Vagina (tissue), 2 donors: ENCODE measurements at regions not wholly inside any gene's neighbourhood (a gene's known extent, or its start where the extent isn't known, plus 50 kb on each side); places are given as distances from the start of the nearest gene placed in this dataset.

Source experiments
- DNase-seq, 2 donors: peaks; one replicate each; pipeline ENCODE4 v3.0.0-alpha.2; 2017; ENCODE audit errors: extremely low spot score in 2 of 2
- H3K27ac ChIP-seq: fragments of 200-600 bp; sonication (generic); one replicate; pipeline ENCODE4 v1.5.1; 2019
- H3K27me3 ChIP-seq: fragments of 200-600 bp; sonication (generic); one replicate; pipeline ENCODE4 v1.5.1; 2019
- H3K36me3 ChIP-seq, 2 donors: fragments of 200-600 bp; sonication (generic); one replicate each; pipeline ENCODE4 v1.5.1; 2017 to 2019
- H3K4me1 ChIP-seq: fragments of 200-600 bp; sonication (generic); one replicate; pipeline ENCODE4 v1.5.1; 2019
- H3K4me3 ChIP-seq, 2 donors: fragments of 200-600 bp; sonication (generic); 1 replicate in 1 of 2; 2 replicates in 1 of 2; pipeline ENCODE4 v1.5.1; 2016 to 2019
- H3K9me3 ChIP-seq: fragments of 200-600 bp; sonication (generic); one replicate; pipeline ENCODE4 v1.5.1; 2019
- POLR2A ChIP-seq, 2 donors: fragments of 450-650 bp; IDR thresholded peaks; one replicate each; pipeline ENCODE4 v1.6.1; 2017; ENCODE audit warnings: antibody characterized with exemption in 2 of 2, mild to moderate bottlenecking in 2 of 2, moderate library complexity in 2 of 2
- POLR2AphosphoS5 ChIP-seq, 2 donors: sonication (generic); formaldehyde crosslinking; IDR thresholded peaks; one replicate each; pipeline ENCODE4 v1.9.0; 2017; ENCODE audit warnings: antibody characterized with exemption in 2 of 2, mild to moderate bottlenecking in 2 of 2, low read depth in 1 of 2; ENCODE audit not compliant: insufficient read depth in 1 of 2
- intact Hi-C: fragments of 100-400 bp; cut with DNase I; formaldehyde crosslinking; loops from one replicate; pipeline ENCODE4 v1.15.1; 2023
- TF ChIP-seq, protein P1 (sequence below), 3 experiments: fragments of 450-650 bp in 2 of 3; fragments of 200-600 bp in 1 of 3; sonication (generic) in 1 of 3; IDR thresholded peaks; one replicate each; pipeline ENCODE4 v1.5.1; 2017 to 2019; ENCODE audit warnings: antibody characterized with exemption in 3 of 3, mild to moderate bottlenecking in 2 of 3, moderate library complexity in 2 of 3

DNA sequence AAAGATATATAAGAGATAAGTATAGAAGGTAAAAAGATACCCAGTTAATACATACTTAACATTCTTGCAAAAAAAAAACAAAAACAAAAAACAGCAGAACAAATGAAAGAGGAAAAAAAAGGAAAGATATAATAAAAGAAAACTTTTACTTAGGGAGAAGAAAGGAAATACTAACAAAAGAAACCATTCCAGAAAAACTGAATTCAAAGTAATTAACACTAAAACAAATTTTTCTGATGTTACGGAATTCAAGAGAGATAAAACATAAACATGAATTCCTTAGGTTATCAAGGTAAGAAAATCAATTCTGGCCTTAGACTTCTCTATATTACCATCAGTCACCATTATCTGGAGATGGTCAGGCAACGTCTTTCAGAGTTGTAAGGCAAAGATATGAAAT lies 261.8 kb downstream of the ZEB2 start:
- no peaks in the 10 kb centered on the region for H3K4me1 ChIP-seq
- H3K9me3 ChIP-seq, result peaks cover 4% of the 10 kb centered on the region
- H3K27me3 ChIP-seq, result no peaks in the 10 kb centered on the region
- no peak for DNase-seq
- intact Hi-C loops, result no loop called here
- TF ChIP-seq POLR2AphosphoS5 (IDR thresholded peaks at IDR 0.05; ENCODE audit: insufficient read depth in 1 of 2, low read depth in 1 of 2) (no peak), POLR2A (IDR thresholded peaks at IDR 0.05) (no peak)
- TF ChIP-seq, protein P1, sequence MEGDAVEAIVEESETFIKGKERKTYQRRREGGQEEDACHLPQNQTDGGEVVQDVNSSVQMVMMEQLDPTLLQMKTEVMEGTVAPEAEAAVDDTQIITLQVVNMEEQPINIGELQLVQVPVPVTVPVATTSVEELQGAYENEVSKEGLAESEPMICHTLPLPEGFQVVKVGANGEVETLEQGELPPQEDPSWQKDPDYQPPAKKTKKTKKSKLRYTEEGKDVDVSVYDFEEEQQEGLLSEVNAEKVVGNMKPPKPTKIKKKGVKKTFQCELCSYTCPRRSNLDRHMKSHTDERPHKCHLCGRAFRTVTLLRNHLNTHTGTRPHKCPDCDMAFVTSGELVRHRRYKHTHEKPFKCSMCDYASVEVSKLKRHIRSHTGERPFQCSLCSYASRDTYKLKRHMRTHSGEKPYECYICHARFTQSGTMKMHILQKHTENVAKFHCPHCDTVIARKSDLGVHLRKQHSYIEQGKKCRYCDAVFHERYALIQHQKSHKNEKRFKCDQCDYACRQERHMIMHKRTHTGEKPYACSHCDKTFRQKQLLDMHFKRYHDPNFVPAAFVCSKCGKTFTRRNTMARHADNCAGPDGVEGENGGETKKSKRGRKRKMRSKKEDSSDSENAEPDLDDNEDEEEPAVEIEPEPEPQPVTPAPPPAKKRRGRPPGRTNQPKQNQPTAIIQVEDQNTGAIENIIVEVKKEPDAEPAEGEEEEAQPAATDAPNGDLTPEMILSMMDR (IDR thresholded peaks at IDR 0.05), result no peak
- H3K4me3 ChIP-seq, result no peak overlapping the region
- no peak overlapping the region for H3K27ac ChIP-seq
- no peaks in the 10 kb centered on the region for H3K36me3 ChIP-seq

GRCh38 chr2:144256996-144257707 lies 262.8 kb downstream of the ZEB2 start:
- peaks cover 4% of the 10 kb centered on the region for H3K9me3 ChIP-seq
- intact Hi-C loops, result no loop called here
- DNase-seq, result no peak

GRCh38 chr2:144254342-144255235 lies 265.3 kb downstream of the ZEB2 start:
- intact Hi-C loops, result no loop called here
- TF ChIP-seq POLR2AphosphoS5 (IDR thresholded peaks at IDR 0.05; ENCODE audit: insufficient read depth in 1 of 2, low read depth in 1 of 2), result no peak
- TF ChIP-seq, protein P1 (IDR thresholded peaks at IDR 0.05), result no peak
- no peak for TF ChIP-seq POLR2A (IDR thresholded peaks at IDR 0.05)
- no peaks in the 10 kb centered on the region for H3K4me1 ChIP-seq

More at GRCh38 chr2:144256996-144257707, 262.8 kb downstream of the ZEB2 start:
- H3K4me3 ChIP-seq, result no peak overlapping the region
- TF ChIP-seq, protein P1 (IDR thresholded peaks at IDR 0.05), result no peak
- TF ChIP-seq POLR2A (IDR thresholded peaks at IDR 0.05) (no peak), POLR2AphosphoS5 (IDR thresholded peaks at IDR 0.05; ENCODE audit: insufficient read depth in 1 of 2, low read depth in 1 of 2) (no peak)
- H3K36me3 ChIP-seq, result peaks cover 0 to 5% of the 10 kb centered on the region in 2 donors
- H3K27ac ChIP-seq, result no peak overlapping the region
- no peaks in the 10 kb centered on the region for H3K4me1 ChIP-seq
- H3K27me3 ChIP-seq, result no peaks in the 10 kb centered on the region

GRCh38 chr2:144253743-144254142 lies 266.2 kb downstream of the ZEB2 start:
- Histone ChIP-seq H3K36me3 (peaks cover 0 to 5% of the 10 kb centered on the region in 2 donors), H3K27ac (no peak overlapping the region), H3K27me3 (no peaks in the 10 kb centered on the region), H3K4me3 (no peak overlapping the region), H3K9me3 (peaks cover under 1% of the 10 kb centered on the region), H3K4me1 (no peaks in the 10 kb centered on the region)
- intact Hi-C loops, result no loop called here
- TF ChIP-seq POLR2A (IDR thresholded peaks at IDR 0.05) (no peak), POLR2AphosphoS5 (IDR thresholded peaks at IDR 0.05; ENCODE audit: insufficient read depth in 1 of 2, low read depth in 1 of 2) (no peak)
- TF ChIP-seq, protein P1 (IDR thresholded peaks at IDR 0.05), result no peak
- DNase-seq, result no peak

More at GRCh38 chr2:144254342-144255235, 265.3 kb downstream of the ZEB2 start:
- no peak for DNase-seq
- no peaks in the 10 kb centered on the region for H3K27me3 ChIP-seq
- peaks cover 0 to 5% of the 10 kb centered on the region in 2 donors for H3K36me3 ChIP-seq
- peaks cover 4% of the 10 kb centered on the region for H3K9me3 ChIP-seq
- no peak overlapping the region for H3K4me3 ChIP-seq
- no peak overlapping the region for H3K27ac ChIP-seq
